T-helper 2 cell treated with Interferon-gamma antibody and Interleukin-4, amounts not matched to agents 100 ng/mL and 5 ng/mL, for 36 hours (primary cell): ENCODE measurements at regions not wholly inside any gene's neighbourhood (a gene's known extent, or its start where the extent isn't known, plus 50 kb on each side); places are given as distances from the start of the nearest gene placed in this dataset.
"Not testable (repeated sequence)": the region's sequence is repeated elsewhere in the genome, so short reads cannot be mapped to it uniquely, and the experiment has no call there.

Experiments
- intact Hi-C: fragments of 100-400 bp; cut with micrococcal nuclease; formaldehyde crosslinking; loops from one replicate; pipeline ENCODE4 v1.15.1; 2023

GRCh38 chr4:64737026-64737853, 328.0 kb upstream of the TECRL start:
- intact Hi-C loops: no loop called here

GRCh38 chr4:64729561-64729960, 320.3 kb upstream of the TECRL start:
- intact Hi-C loops: no loop called here

GRCh38 chr4:64727960-64728359, 318.7 kb upstream of the TECRL start:
- intact Hi-C loops: no loop called here

- intact Hi-C loops: not testable (repeated sequence)
Observed at GRCh38 chr4:64727391-64727790, 318.1 kb upstream of the TECRL start.

- intact Hi-C loops: no loop called here
Observed at GRCh38 chr4:64724689-64725088, 315.4 kb upstream of the TECRL start.

GRCh38 chr4:64721106-64721505, 311.9 kb upstream of the TECRL start:
- intact Hi-C loops: no loop called here

- intact Hi-C loops: no loop called here
Observed at GRCh38 chr4:64718091-64718490, 308.8 kb upstream of the TECRL start.

GRCh38 chr4:64715741-64716140, 306.5 kb upstream of the TECRL start:
- intact Hi-C loops: no loop called here

- intact Hi-C loops: no loop called here
Observed at GRCh38 chr4:64713256-64713840, 304.1 kb upstream of the TECRL start.

GRCh38 chr4:64712590-64712989, 303.3 kb upstream of the TECRL start:
- intact Hi-C loops: no loop called here

- intact Hi-C loops: no loop called here
Observed at GRCh38 chr4:64705989-64706388, 296.7 kb upstream of the TECRL start.

GRCh38 chr4:64698171-64698570, 288.9 kb upstream of the TECRL start:
- intact Hi-C loops: no loop called here

GRCh38 chr4:64682946-64683345, 273.7 kb upstream of the TECRL start:
- intact Hi-C loops: no loop called here

- intact Hi-C loops: no loop called here
Observed at GRCh38 chr4:64682481-64682880, 273.2 kb upstream of the TECRL start.

GRCh38 chr4:64673121-64673520, 263.9 kb upstream of the TECRL start:
- intact Hi-C loops: not testable (repeated sequence)

- intact Hi-C loops: no loop called here
Observed at GRCh38 chr4:64670647-64671046, 261.4 kb upstream of the TECRL start.

GRCh38 chr4:64643841-64644240, 234.6 kb upstream of the TECRL start:
- intact Hi-C loops: no loop called here

GRCh38 chr4:64642936-64643335, 233.7 kb upstream of the TECRL start:
- intact Hi-C loops: no loop called here

GRCh38 chr4:64640402-64640801, 231.2 kb upstream of the TECRL start:
- intact Hi-C loops: not testable (repeated sequence)

GRCh38 chr4:64625438-64625837, 216.2 kb upstream of the TECRL start:
- intact Hi-C loops: no loop called here

- intact Hi-C loops: no loop called here
Observed at GRCh38 chr4:64617800-64618199, 208.6 kb upstream of the TECRL start.

GRCh38 chr4:64614276-64614675, 205.0 kb upstream of the TECRL start:
- intact Hi-C loops: no loop called here

- intact Hi-C loops: no loop called here
Observed at GRCh38 chr4:64613046-64613445, 203.8 kb upstream of the TECRL start.
